H1 (cell line): ENCODE measurements at regions not wholly inside any gene's neighbourhood (a gene's known extent, or its start where the extent isn't known, plus 50 kb on each side); places are given as distances from the start of the nearest gene placed in this dataset.

Experiments
- CTCF ChIA-PET: fragments of 300-600 bp; sonication (Branson Sonifier 250); formaldehyde crosslinking; loops from one replicate; lab custom pipeline; 2021; ENCODE audit not compliant: partially characterized antibody; lab: Charles Lee
- POLR2A ChIA-PET: fragments of 300-600 bp; sonication (Branson Sonifier 250); formaldehyde crosslinking; loops from one replicate; lab custom pipeline; 2021; ENCODE audit warnings: inconsistent platforms; ENCODE audit not compliant: partially characterized antibody; lab: Charles Lee
- DNase-seq, 2 experiments: peaks; one replicate each; pipeline versions ENCODE4 v3.0.0 to v3.0.0-alpha.2; 2010 to 2022; ENCODE audit warnings: low spot score in 2 of 2, low read depth in 1 of 2, mixed read lengths in 1 of 2
- FAIRE-seq: peaks from 2 replicates; lab custom pipeline; 2011; peaks lifted over from hg19 to GRCh38; lab: Jason Lieb, UNC
- H2AFZ ChIP-seq: 2 replicates; pipeline ENCODE4 v1.8.1; 2012; ENCODE audit warnings: low read length, inconsistent platforms
- H2AK5ac ChIP-seq: 2 replicates; pipeline ENCODE4 v1.6.1; 2013; ENCODE audit warnings: low read depth, low read length
- H2BK120ac ChIP-seq: replicated peaks from 2 replicates; pipeline ENCODE3; 2013; ENCODE audit warnings: low read depth, low read length, inconsistent platforms
- H2BK12ac ChIP-seq: 2 replicates; pipeline ENCODE4 v1.6.1; 2013; ENCODE audit warnings: low read depth, low read length
- H2BK15ac ChIP-seq: 2 replicates; pipeline ENCODE4 v1.6.1; 2013; ENCODE audit warnings: low read length
- H2BK20ac ChIP-seq: 2 replicates; pipeline ENCODE4 v1.6.1; 2013; ENCODE audit warnings: low read length
- H2BK5ac ChIP-seq: 2 replicates; pipeline ENCODE4 v1.6.1; 2013; ENCODE audit warnings: low read depth, low read length
- H3K14ac ChIP-seq: 2 replicates; pipeline ENCODE4 v1.6.1; 2013; ENCODE audit warnings: inconsistent platforms; ENCODE audit not compliant: insufficient read length
- H3K18ac ChIP-seq: 2 replicates; pipeline ENCODE4 v1.6.1; 2013; ENCODE audit warnings: low read length; ENCODE audit errors: extremely low read depth
- H3K23ac ChIP-seq: 2 replicates; pipeline ENCODE4 v1.6.1; 2013; ENCODE audit warnings: inconsistent platforms; ENCODE audit not compliant: insufficient read length
- H3K23me2 ChIP-seq: 2 replicates; pipeline ENCODE4 v1.6.1; 2013; ENCODE audit warnings: low read depth, low read length
- H3K27ac ChIP-seq: 2 replicates; pipeline ENCODE4 v1.6.1; 2011; ENCODE audit warnings: low read depth, low read length, inconsistent platforms
- H3K27me3 ChIP-seq, 4 experiments: replicated peaks in 1 of 4; 1 replicate in 1 of 4; 2 replicates in 3 of 4; pipeline versions ENCODE4 v1.6.1 to v1.8.1; 2011 to 2013; ENCODE audit warnings: low read length in 3 of 4, mild to moderate bottlenecking in 3 of 4, inconsistent platforms in 2 of 4, mixed read lengths in 2 of 4, moderate library complexity in 1 of 4; ENCODE audit not compliant: control insufficient read depth in 3 of 4, insufficient read depth in 3 of 4; ENCODE audit errors: extremely low read depth in 1 of 4
- H3K36me3 ChIP-seq, 4 experiments: 2 replicates each; pipeline versions ENCODE4 v1.6.1 to v1.8.1; 2011 to 2013; ENCODE audit warnings: mild to moderate bottlenecking in 4 of 4, low read length in 3 of 4, moderate library complexity in 2 of 4, control low read depth in 1 of 4, inconsistent platforms in 1 of 4; ENCODE audit not compliant: insufficient read depth in 4 of 4, control insufficient read depth in 2 of 4
- H3K4ac ChIP-seq: replicated peaks from 2 replicates; pipeline ENCODE3; 2013; ENCODE audit warnings: low read length, low read depth, mixed read lengths, inconsistent platforms; ENCODE audit not compliant: insufficient read length
- H3K4me1 ChIP-seq, 4 experiments: replicated peaks in 1 of 4; 1 replicate in 1 of 4; 2 replicates in 3 of 4; pipeline versions ENCODE4 v1.6.1 to v1.8.1; 2011 to 2013; ENCODE audit warnings: low read length in 3 of 4, inconsistent platforms in 2 of 4, mixed read lengths in 1 of 4; ENCODE audit not compliant: insufficient read depth in 4 of 4, control insufficient read depth in 3 of 4
- H3K4me2 ChIP-seq, 2 experiments: 2 replicates each; pipeline versions ENCODE4 v1.6.1 to v1.8.1; 2011 to 2013; ENCODE audit warnings: low read depth in 2 of 2, low read length in 2 of 2, control low read depth in 1 of 2, inconsistent platforms in 1 of 2, mild to moderate bottlenecking in 1 of 2; ENCODE audit not compliant: insufficient read depth in 1 of 2
- H3K4me3 ChIP-seq, 4 experiments: fragments of 200-600, 300-600 bp in 1 of 4; sonication (generic), shearing (Covaris generic), sonication (Bioruptor Twin) in 1 of 4; 2 replicates each; pipeline versions ENCODE4 v1.5.1 to v1.8.1; 2011 to 2016; ENCODE audit warnings: low read length in 4 of 4, low read depth in 3 of 4, control low read depth in 2 of 4, inconsistent platforms in 2 of 4, mild to moderate bottlenecking in 2 of 4, mixed read lengths in 1 of 4, moderate library complexity in 1 of 4; ENCODE audit not compliant: insufficient read depth in 2 of 4; ENCODE audit errors: extremely low read depth in 1 of 4
- H3K56ac ChIP-seq: replicated peaks from 2 replicates; pipeline ENCODE3; 2013; ENCODE audit warnings: low read depth, mild to moderate bottlenecking, mixed read lengths, low read length, inconsistent platforms; ENCODE audit not compliant: insufficient read length
- H3K79me1 ChIP-seq: 2 replicates; pipeline ENCODE4 v1.6.1; 2013; ENCODE audit warnings: low read depth, low read length, control low read depth
- H3K79me2 ChIP-seq, 2 experiments: 2 replicates each; pipeline versions ENCODE4 v1.6.1 to v1.8.1; 2012 to 2013; ENCODE audit warnings: low read length in 2 of 2, mild to moderate bottlenecking in 2 of 2, inconsistent platforms in 1 of 2; ENCODE audit not compliant: insufficient read depth in 2 of 2, control insufficient read depth in 1 of 2
- H3K9ac ChIP-seq, 4 experiments: replicated peaks in 1 of 4; 1 replicate in 1 of 4; 2 replicates in 3 of 4; pipeline versions ENCODE4 v1.6.1 to v1.8.1; 2011 to 2013; ENCODE audit warnings: low read depth in 3 of 4, low read length in 3 of 4, control low read depth in 2 of 4, mild to moderate bottlenecking in 2 of 4, moderate library complexity in 2 of 4, inconsistent platforms in 1 of 4; ENCODE audit errors: extremely low read depth in 1 of 4
- H3K9me3 ChIP-seq, 2 experiments: 2 replicates each; pipeline versions ENCODE4 v1.6.1 to v1.8.1; 2012 to 2013; ENCODE audit warnings: mild to moderate bottlenecking in 2 of 2, moderate library complexity in 2 of 2, control low read depth in 1 of 2, inconsistent platforms in 1 of 2, low read depth in 1 of 2, low read length in 1 of 2, mixed read lengths in 1 of 2; ENCODE audit not compliant: insufficient read depth in 2 of 2
- H4K20me1 ChIP-seq, 2 experiments: replicated peaks in 1 of 2; 2 replicates each; pipeline versions ENCODE3 to v1.8.1; 2011 to 2013; ENCODE audit warnings: inconsistent platforms in 2 of 2, low read length in 2 of 2, mild to moderate bottlenecking in 1 of 2; ENCODE audit not compliant: insufficient read depth in 2 of 2, control insufficient read depth in 1 of 2
- H4K5ac ChIP-seq: 2 replicates; pipeline ENCODE4 v1.6.1; 2013; ENCODE audit warnings: low read length, low read depth, mixed read lengths, inconsistent platforms; ENCODE audit not compliant: insufficient read length
- H4K8ac ChIP-seq: 2 replicates; pipeline ENCODE4 v1.8.0; 2013; ENCODE audit warnings: mild to moderate bottlenecking, moderate library complexity, low read length, inconsistent platforms; ENCODE audit not compliant: insufficient read depth; ENCODE audit errors: extremely low read depth
- H4K91ac ChIP-seq: replicated peaks from 2 replicates; pipeline ENCODE3; 2013; ENCODE audit warnings: low read length, mixed read lengths, inconsistent platforms; ENCODE audit not compliant: insufficient read length
- CBX8 ChIP-seq: fragments of 300-800, 300-1000 bp; sonication (generic); IDR thresholded peaks from 2 replicates; pipeline ENCODE4 v1.7.1; 2016; ENCODE audit warnings: low read depth, low read length, borderline replicate concordance
- EGR1 ChIP-seq: IDR thresholded peaks from 2 replicates; pipeline ENCODE4 v1.6.1; 2011; ENCODE audit warnings: low read depth, low read length, borderline replicate concordance
- EZH2 ChIP-seq: fragments of 200-600 bp; sonication (generic); IDR thresholded peaks from 2 replicates; pipeline ENCODE4 v1.7.1; 2012; ENCODE audit warnings: low read depth, mild to moderate bottlenecking, moderate library complexity, low read length, inconsistent platforms; ENCODE audit not compliant: severe bottlenecking
- JUND ChIP-seq: IDR thresholded peaks from 2 replicates; pipeline ENCODE4 v1.6.1; 2011; ENCODE audit warnings: mild to moderate bottlenecking, improper control_type of control experiment, low read length
- RBBP5 ChIP-seq: IDR thresholded peaks from 2 replicates; pipeline ENCODE4 v1.7.1; 2012; ENCODE audit warnings: low read depth, mild to moderate bottlenecking, inconsistent platforms, low read length, moderate library complexity, borderline replicate concordance
- SIN3A ChIP-seq, 2 experiments: IDR thresholded peaks in 1 of 2; conservative IDR thresholded peaks in 1 of 2; 2 replicates each; pipeline ENCODE4 v1.6.1; 2011 to 2012; ENCODE audit warnings: low read length in 2 of 2, improper control_type of control experiment in 1 of 2, low read depth in 1 of 2, mild to moderate bottlenecking in 1 of 2
- SP4 ChIP-seq: IDR thresholded peaks from 2 replicates; pipeline ENCODE4 v1.6.1; 2012; ENCODE audit warnings: low read length, inconsistent platforms
- TAF7 ChIP-seq: optimal IDR thresholded peaks from 2 replicates; pipeline ENCODE3; 2011; ENCODE audit warnings: low read depth, mild to moderate bottlenecking, inconsistent platforms, low read length, moderate library complexity, borderline replicate concordance
- TBP ChIP-seq: IDR thresholded peaks from 2 replicates; pipeline ENCODE4 v1.6.1; 2011; ENCODE audit warnings: low read depth, low read length, improper control_type of control experiment
- WGBS, 2 experiments: shearing (Covaris generic) in 1 of 2; methylation state at CpG; one replicate each; pipeline versions ENCODE4 v1.1.6 to v1.1.7; 2013 to 2015; ENCODE audit warnings: low lambda C conversion rate in 2 of 2, mixed read lengths in 2 of 2, inconsistent platforms in 1 of 2, low coverage in 1 of 2, missing lambda C conversion rate in 1 of 2; ENCODE audit not compliant: insufficient replicate concordance in 2 of 2, insufficient coverage in 1 of 2, insufficient read length in 1 of 2; ENCODE audit errors: extremely low coverage in 1 of 2, missing lambda C conversion rate in 1 of 2; 5-methylcytosine and 5-hydroxymethylcytosine counted together
- TF ChIP-seq, protein P1 (sequence below): IDR thresholded peaks from 2 replicates; pipeline ENCODE4 v1.6.1; 2011; ENCODE audit warnings: low read depth, mild to moderate bottlenecking, low read length; ENCODE audit not compliant: insufficient read depth

DNA sequence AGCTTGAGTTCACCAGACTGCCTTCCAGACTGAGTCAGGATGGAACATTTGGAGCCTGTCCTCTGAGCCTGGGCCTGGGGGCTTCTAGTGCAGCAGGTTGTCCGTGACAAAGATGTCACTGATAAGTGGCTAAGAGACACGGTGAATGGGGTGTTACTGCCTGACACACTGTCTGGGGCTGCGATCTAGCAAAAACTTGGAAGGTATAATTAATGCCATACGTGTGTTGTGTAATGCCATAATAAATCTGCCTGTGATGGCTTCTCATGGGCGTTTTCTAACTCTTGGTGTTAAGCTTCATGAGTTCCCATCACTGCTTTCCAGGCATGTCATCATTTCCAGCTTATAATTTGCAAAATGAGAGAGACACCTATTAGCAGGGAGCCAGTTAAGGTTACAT lies 215.4 kb downstream of the UTP18 start:
- Histone ChIP-seq H3K23ac (no peak overlapping the region), H3K4me1 (peaks cover 0 to 7% (median 1%) of the 10 kb centered on the region in 4 experiments; a peak in 3 of 7 replicates), H2AFZ (no peak overlapping the region), H2AK5ac (no peak overlapping the region), H2BK20ac (no peak overlapping the region), H3K4me2 (no peak overlapping the region), H4K8ac (no peak overlapping the region), H2BK15ac (no peak overlapping the region), H3K9me3 (no peaks in the 10 kb centered on the region), H4K91ac (no peak overlapping the region), H3K9ac (no peak overlapping the region), H3K27ac (no peak overlapping the region), H3K36me3 (no peaks in the 10 kb centered on the region), H3K4me3 (no peak overlapping the region), H3K4ac (no peak overlapping the region), H2BK5ac (no peak overlapping the region), H4K5ac (no peak overlapping the region), H3K14ac (no peak overlapping the region), H2BK120ac (no peak overlapping the region), H3K79me2 (no peaks in the 10 kb centered on the region), H3K18ac (no peak overlapping the region), H2BK12ac (no peak overlapping the region), H3K79me1 (no peaks in the 10 kb centered on the region), H4K20me1 (no peaks in the 10 kb centered on the region), H3K27me3 (peaks cover 0 to 1% (median 0%) of the 10 kb centered on the region in 4 experiments; a peak in 1 of 7 replicates), H3K56ac (no peak overlapping the region), H3K23me2 (no peaks in the 10 kb centered on the region)
- ChIA-PET CTCF (interaction anchor here (0.8 kb wide), 1 partner anchor 14 kb away, joined by 3 read pairs; no protein-coding TSS in a partner anchor), POLR2A (no interaction called here)
- DNase-seq (no peak), FAIRE-seq (no peak)
- TF ChIP-seq SP4 (no peak), JUND (no peak), TAF7 (no peak), SIN3A (conservative IDR thresholded peaks at IDR 0.05 in 1 of 2, IDR thresholded peaks at IDR 0.05 in 1 of 2; ENCODE audit: low read depth in 1 of 2, low read length in 2 of 2) (no peak), EGR1 (no peak), CBX8 (no peak), RBBP5 (no peak), TBP (no peak), EZH2 (no peak)
- TF ChIP-seq, protein P1, sequence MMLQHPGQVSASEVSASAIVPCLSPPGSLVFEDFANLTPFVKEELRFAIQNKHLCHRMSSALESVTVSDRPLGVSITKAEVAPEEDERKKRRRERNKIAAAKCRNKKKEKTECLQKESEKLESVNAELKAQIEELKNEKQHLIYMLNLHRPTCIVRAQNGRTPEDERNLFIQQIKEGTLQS: no peak
- WGBS, 2 experiments: 89% methylated on average over 5 of the region's 5 CpGs; no CpG with 5 or more reads in 1 of the 2 experiments
